T-helper 2 cell treated with Interferon-gamma antibody and Interleukin-4, amounts not matched to agents 100 ng/mL and 5 ng/mL, for 36 hours (primary cell): ENCODE measurements at regions not wholly inside any gene's neighbourhood (a gene's known extent, or its start where the extent isn't known, plus 50 kb on each side); places are given as distances from the start of the nearest gene placed in this dataset.
"Not testable (repeated sequence)": the region's sequence is repeated elsewhere in the genome, so short reads cannot be mapped to it uniquely, and the experiment has no call there.

ENCODE experiments used
- intact Hi-C: fragments of 100-400 bp; cut with micrococcal nuclease; formaldehyde crosslinking; loops from one replicate; pipeline ENCODE4 v1.15.1; 2023

DNA sequence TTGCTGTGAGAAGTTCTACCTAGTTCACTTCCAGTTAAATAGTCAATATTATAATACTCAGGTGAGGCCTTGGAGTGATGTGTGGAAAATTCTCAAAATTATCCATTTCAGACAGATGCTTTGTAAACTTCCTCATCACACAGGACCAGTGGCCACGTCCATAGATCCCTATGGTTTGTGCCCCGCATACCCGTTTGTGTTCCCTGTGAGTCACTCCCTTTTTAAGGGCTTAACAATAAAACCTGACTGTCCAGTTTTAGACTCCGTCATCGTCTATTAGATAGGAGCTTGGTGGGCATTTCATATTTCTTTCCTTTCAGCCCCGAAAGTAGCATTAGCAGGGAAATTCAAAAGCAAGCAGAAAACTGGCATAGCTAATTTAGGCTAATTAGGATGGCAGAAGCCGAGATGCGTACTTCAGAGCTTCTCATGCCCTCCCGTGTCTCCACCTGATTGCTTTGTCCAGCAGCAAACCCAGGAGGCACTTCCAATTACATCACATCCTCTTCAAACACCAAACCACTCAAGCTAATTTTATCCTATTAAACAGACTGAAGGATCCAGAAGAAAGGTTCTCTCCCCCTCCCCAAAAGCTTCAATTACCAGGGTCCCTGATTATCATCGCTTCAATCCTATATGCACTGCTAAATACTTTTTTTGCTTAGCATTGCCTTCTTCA lies 186.6 kb upstream of the OTX2 start:
- intact Hi-C loops, result no loop called here

DNA sequence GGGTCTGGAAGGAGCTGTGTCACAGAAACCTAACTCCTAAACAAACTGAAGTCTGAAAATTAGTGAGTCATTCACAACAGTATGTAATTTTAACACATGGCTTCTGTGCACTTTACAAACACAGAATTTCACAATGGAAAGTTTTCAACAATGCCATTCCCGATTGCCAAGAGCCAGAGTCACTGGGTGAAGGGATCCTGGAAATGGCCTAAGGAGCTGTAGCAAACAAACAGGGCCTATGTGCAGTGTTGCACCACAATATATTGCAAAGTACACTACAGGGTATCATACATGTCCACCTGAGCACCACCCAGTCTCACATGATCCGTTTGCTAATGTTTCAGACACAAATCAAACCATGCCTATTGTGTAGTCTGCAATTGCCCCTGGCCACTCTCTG lies 184.7 kb upstream of the OTX2 start:
- intact Hi-C loops, result no loop called here

- intact Hi-C loops, result no loop called here
Measured at GRCh38 chr14:56992332-56992820, 182.1 kb upstream of the OTX2 start.

DNA sequence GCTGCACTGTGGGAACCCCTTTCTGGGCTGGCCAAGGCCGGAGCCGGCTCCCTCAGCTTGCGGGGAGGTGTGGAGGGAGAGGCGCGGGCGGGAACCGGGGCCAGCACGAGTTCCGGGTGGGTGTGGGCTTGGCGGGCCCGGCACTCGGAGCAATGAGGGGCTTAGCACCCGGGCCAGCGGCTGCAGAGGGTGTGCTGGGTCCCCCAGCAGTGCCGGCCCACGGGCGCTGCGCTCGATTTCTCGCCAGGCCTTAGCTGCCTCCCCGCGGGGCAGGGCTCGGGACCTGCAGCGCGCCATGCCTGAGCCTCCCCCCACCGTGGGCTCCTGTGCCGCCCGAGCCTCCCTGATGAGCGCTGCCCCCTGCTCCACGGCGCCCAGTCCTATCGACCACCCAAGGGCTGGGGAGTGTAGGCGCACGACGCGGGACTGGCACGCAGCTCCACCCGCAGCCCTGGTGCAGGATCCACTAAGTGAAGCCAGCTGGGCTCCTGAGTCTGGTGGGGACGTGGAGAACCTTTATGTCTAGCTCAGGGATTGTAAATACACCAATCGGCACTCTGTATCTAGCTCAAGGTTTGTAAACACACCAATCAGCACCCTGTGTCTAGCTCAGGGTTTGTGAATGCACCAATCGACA lies 180.8 kb upstream of the OTX2 start:
- intact Hi-C loops, result not testable (repeated sequence)

- intact Hi-C loops, result no loop called here
Measured at GRCh38 chr14:56989359-56989758, 179.1 kb upstream of the OTX2 start.

- intact Hi-C loops, result no loop called here
Measured at GRCh38 chr14:56979936-56980335, 169.7 kb upstream of the OTX2 start.

DNA sequence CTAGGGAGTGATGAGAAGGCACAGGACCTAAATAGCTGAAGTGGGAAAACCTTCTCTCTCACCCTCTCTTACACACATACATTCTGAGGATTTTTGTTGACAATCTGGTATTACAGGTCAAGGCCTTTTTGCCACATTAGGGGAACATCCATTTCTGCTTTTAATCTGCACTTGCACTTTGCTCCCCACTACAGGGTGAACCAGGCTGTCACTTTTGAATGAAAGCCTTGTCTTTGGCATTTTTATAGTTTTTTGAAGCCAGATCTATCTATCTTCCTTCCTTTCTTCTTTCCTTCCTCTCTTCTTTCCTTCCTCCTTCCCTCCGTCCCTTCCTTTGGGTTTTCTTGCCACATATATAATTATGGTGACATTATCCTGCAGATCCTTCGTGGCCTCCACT lies 165.9 kb upstream of the OTX2 start:
- intact Hi-C loops, result no loop called here

DNA sequence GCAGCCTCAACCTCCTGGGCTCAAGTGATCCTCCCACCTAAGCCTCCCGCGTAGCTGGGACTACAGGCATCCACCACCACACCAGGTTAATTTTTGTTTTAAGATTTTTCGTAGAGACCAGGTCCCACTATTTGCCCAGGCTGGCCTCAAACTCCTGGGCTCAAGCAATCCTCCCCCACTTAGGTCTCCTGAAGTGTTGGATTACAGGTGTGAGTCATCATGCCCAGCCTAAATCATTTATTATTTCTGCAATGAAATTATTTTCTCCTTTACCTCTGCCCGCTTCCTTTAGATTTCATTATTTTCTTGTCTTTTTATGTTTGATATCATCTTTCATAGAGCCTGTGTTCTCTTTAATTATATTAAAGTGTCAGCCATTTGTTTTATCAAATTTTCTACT lies 165.2 kb upstream of the OTX2 start:
- intact Hi-C loops, result no loop called here

DNA sequence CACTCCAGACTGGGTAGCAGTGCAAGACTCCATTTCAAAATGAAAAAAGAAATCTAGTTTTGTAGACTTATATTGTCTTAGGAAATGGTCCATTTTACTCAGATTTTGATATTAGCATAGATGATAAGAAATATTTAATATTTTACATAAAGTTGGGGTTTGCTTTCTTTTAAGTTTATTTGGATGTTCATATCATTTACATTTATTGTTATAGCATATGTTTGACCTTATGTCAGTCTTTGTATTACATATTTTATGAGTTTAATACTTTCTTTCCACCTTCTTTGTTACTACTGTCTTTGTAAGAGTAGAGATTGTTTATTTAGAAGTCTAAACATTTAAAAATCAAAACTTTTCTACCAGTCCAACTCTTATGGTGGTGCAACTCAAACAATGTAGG lies 162.7 kb upstream of the OTX2 start:
- intact Hi-C loops, result no loop called here

GRCh38 chr14:56964895-56965294 lies 154.6 kb upstream of the OTX2 start:
- intact Hi-C loops, result no loop called here

DNA sequence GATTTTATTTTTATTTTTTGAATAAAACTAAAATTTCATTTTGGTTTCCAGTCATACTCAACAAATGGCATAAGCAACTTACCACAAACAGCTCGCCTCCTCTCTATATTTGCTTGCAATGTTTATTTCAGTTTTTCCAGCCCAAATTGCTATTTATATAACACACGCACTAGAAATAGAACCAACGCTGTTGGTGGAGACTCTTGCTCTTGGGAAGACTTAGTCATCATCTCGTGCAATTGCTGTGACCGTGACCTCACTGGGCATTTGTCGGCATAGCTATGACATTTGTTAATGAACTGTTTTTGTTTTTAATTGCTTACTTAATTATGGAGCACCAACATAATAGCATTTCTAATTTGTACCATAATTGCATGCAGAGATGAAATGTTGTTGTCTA lies 153.1 kb upstream of the OTX2 start:
- intact Hi-C loops, result no loop called here

DNA sequence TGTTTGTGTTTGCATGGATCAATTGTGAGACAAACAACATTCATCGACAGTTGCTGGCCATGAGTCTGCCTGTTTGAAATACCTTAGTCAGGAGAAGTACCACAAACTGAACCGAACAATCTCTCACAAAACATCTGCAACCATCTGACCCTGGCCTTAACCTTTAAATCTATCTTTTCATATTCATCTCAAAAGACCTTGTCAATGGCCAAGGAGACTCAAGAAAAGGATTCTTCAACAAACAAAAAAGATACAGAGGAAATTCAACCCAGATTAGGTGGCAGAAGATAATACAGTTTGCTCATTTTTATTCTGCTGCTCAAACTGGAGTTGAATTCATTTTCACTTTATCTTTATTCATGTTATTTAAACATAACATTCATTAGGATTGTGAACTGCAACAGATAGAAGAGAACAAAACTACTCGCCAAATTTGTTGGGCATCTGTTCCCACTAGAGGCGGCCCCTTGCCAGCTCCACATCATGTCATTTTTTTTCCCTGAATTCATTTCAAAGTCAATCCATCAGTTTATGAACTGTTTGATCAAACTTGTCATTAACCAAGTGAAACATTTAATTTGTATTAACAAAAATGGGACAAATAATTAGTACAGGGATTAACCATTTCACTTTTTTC lies 152.3 kb upstream of the OTX2 start:
- intact Hi-C loops, result no loop called here

GRCh38 chr14:56959869-56960268 lies 149.6 kb upstream of the OTX2 start:
- intact Hi-C loops, result no loop called here

DNA sequence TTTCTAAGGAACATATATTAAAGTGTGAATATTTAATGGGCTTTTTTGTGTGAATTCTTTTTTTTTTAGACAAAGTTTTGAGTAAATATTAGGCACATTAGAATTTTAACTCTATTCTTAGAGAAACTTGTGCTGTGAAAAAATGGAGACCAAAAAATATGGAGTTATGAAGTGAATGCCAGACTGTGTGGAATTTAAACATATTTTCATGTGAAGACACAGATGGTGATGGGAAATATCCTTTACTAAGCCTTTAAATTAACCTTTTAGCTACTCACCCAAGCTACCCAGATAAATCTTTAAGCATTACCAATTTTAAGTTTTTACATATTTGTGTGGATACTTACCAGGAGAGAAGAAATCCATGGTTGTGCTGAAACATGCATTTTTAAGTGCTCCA lies 148.8 kb upstream of the OTX2 start:
- intact Hi-C loops, result no loop called here

GRCh38 chr14:56956182-56956581 lies 145.9 kb upstream of the OTX2 start:
- intact Hi-C loops, result no loop called here

DNA sequence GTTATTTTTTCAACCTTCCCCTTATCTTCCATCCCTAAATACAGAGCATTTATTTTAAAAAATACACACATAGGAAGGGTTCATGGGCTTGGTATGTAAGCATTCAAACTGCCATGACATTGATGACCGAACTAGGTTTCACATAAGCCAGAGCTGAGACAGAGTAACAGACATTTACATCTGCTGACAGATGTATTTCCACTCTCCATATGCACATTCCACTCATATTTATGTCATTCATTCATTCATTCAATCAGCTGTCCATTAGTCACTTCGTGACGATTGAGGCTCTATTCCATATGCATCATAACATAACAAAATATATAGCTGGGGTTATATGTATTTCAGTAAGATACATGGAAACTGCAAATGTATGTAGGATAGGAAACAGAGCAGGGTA lies 145.5 kb upstream of the OTX2 start:
- intact Hi-C loops, result no loop called here

DNA sequence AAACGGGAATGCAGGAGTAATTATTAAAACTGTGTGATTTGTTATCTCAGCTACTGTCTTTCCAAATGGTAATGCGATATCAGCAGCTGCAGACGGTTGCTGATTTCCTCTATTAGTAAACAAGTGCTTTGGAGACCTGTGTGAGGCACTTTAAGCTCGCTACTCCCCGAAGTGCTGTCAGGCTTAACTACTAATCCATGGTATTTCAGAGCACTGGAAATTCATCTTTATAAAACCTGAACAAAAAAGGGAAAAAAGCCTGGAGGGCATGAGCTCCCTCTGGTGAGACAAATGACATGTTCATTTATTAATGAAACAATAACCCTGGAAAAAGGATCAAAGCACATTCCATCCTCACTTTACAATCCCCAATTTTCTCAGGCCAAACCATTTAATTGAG lies 143.6 kb upstream of the OTX2 start:
- intact Hi-C loops, result no loop called here

- intact Hi-C loops, result no loop called here
Measured at GRCh38 chr14:56952766-56953473, 142.6 kb upstream of the OTX2 start.

DNA sequence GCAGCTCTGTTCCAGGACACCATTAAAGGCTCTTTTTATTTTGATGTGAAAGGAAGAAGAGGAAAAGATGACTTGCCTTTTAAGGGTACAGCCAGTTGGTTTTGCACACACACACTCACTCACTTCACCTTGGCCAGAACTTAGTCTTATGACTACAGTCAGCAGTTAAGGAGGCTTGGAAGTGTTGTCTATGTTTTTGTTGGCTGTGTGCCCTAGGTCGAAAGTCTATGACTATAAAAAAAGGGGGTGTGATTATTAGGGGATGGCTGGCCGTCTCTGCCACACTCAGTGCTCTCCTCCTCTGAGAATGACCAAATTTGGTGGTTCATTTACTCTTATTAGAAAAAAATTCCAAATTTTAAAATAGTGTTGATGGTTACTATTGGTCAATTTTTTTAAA lies 139.5 kb upstream of the OTX2 start:
- intact Hi-C loops, result no loop called here

- intact Hi-C loops, result no loop called here
Measured at GRCh38 chr14:56945291-56945690, 135.0 kb upstream of the OTX2 start.

DNA sequence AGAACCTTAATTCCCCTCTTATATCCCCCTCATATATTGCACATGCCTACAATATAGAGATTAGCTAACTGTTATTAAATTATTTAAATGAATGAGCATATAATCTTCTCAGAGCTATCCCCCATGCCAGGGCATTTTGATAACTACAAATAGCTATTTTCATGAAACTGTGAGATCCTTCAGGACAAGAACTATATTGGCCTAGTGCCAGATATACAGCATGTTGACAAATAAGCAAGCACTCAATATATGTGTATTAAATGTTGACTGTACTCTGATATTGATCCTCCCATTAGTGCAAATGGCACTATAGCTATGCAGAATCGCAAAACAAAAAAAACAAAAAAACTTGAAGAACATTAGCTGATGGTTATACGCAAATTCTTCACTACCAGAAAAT lies 134.1 kb upstream of the OTX2 start:
- intact Hi-C loops, result no loop called here

DNA sequence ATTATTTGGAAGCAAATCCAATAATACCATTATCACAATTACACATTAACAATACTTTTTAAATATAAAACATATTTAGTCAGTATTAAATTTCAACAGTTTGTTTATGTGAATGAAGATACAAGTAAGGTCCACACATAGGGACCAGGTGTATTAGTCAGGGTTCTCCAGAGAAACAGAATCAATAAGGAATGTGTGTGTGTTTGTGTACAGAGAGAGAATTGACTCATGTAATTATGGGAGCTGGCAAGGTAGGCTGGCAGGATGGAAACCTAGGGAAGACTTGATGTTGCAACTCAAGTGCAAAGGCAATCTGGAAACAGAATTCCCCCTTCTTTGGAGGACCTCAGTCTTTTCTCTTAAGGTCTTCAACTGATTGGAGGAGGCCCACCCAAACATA lies 123.2 kb upstream of the OTX2 start:
- intact Hi-C loops, result no loop called here
